ENCODE measurements at regions not wholly inside any gene's neighbourhood (a gene's known extent, or its start where the extent isn't known, plus 50 kb on each side); places are given as distances from the start of the nearest gene placed in this dataset.

DNA sequence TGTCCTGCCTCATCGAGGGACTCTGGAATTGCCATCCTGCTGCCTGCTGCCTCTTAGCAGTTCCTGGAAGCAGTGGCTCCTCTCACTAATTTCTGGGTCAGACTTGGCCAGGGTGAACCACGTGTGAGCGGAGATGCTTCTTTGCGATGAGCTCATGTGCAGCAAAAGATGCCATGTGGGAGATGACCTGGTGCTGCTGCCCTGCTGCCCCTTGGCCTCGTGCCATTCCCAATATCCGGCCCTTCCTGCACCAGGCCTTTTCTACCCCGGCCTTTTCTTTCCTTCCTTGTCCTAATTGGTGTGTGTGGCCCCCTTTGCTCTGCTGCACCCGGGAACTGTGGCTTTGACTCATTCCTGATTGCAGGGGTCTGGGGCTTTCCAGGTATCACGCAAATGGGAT is 296.9 kb upstream of the HS6ST1 start:
- WGBS, 2 donors (ENCODE audit: low coverage in 1 of 2), result 89 to 93% methylated on average over 5 to 8 of the region's 9 CpGs
- no peaks in the 10 kb centered on the region for H3K4me1 ChIP-seq
- TF ChIP-seq, protein P1, sequence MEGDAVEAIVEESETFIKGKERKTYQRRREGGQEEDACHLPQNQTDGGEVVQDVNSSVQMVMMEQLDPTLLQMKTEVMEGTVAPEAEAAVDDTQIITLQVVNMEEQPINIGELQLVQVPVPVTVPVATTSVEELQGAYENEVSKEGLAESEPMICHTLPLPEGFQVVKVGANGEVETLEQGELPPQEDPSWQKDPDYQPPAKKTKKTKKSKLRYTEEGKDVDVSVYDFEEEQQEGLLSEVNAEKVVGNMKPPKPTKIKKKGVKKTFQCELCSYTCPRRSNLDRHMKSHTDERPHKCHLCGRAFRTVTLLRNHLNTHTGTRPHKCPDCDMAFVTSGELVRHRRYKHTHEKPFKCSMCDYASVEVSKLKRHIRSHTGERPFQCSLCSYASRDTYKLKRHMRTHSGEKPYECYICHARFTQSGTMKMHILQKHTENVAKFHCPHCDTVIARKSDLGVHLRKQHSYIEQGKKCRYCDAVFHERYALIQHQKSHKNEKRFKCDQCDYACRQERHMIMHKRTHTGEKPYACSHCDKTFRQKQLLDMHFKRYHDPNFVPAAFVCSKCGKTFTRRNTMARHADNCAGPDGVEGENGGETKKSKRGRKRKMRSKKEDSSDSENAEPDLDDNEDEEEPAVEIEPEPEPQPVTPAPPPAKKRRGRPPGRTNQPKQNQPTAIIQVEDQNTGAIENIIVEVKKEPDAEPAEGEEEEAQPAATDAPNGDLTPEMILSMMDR (IDR thresholded peaks at IDR 0.05), result no peak
- no peak for TF ChIP-seq POLR2A (IDR thresholded peaks at IDR 0.05)
- no peak for TF ChIP-seq EP300 (IDR thresholded peaks at IDR 0.05)
- no peak for TF ChIP-seq POLR2AphosphoS5 (IDR thresholded peaks at IDR 0.05)
- no peaks in the 10 kb centered on the region for H3K27me3 ChIP-seq
- H3K4me3 ChIP-seq, result no peak overlapping the region
- no peak overlapping the region for H3K27ac ChIP-seq
- ATAC-seq, result no peak
- no peaks in the 10 kb centered on the region for H3K9me3 ChIP-seq
- no peaks in the 10 kb centered on the region for H3K36me3 ChIP-seq

- no peaks in the 10 kb centered on the region for H3K9me3 ChIP-seq
- H3K27me3 ChIP-seq, result no peaks in the 10 kb centered on the region
- H3K4me1 ChIP-seq, result no peaks in the 10 kb centered on the region
- H3K4me3 ChIP-seq, result no peak overlapping the region
- 71 to 82% methylated on average over 2 to 3 of the region's 6 CpGs for WGBS, 2 donors (ENCODE audit: low coverage in 1 of 2)
- no peaks in the 10 kb centered on the region for H3K36me3 ChIP-seq
- TF ChIP-seq, protein P1 (IDR thresholded peaks at IDR 0.05), result no peak
- H3K27ac ChIP-seq, result no peak overlapping the region
- no peak for ATAC-seq
Measured at GRCh38 chr2:128617029-128617590, 298.4 kb upstream of the HS6ST1 start.

DNA sequence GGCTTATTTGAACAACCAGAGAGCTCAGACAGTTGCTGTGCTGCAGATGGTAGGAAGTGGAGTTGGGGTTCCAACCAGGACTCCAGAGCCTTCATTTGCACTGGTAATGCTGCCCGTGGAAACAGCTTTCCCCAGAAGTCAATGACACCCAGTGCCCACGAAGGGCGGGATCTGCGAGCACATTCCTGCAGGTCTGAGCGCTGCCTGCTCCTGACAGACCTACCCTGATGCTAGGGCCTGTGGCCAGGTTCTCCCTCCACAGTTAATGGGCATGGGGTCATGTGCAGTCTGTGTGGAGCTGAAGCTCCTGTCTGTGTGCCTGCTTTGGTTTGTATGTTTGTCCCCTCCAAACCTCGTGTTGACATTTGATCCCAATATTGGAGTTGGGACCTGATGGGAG is 299.0 kb upstream of the HS6ST1 start:
- H3K9me3 ChIP-seq, result no peaks in the 10 kb centered on the region
- no peak overlapping the region for H3K27ac ChIP-seq

DNA sequence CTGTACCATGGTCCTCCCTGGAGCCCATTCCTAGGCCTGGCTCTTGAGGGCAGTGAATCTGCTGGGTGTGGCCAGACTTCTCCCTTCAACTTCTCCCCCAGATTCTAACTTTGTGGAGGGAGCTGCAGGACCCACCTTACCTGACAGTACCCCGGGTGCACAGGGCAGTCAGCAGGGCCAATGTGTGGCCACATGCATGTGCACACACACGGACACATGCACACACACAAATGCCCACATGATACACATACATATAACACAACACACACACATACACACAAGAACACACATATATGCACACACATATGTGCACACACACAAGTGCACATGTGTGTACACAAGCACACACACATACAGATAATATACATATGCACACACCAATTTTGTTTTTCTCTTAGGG is 300.0 kb upstream of the HS6ST1 start:
- no peak overlapping the region for H3K4me3 ChIP-seq
- no peak for ATAC-seq
- TF ChIP-seq EP300 (IDR thresholded peaks at IDR 0.05), result no peak
- H3K27ac ChIP-seq, result no peak overlapping the region
- H3K4me1 ChIP-seq, result no peaks in the 10 kb centered on the region
- WGBS, 2 donors (ENCODE audit: low coverage in 1 of 2), result 100% methylated on average over 1 of the region's 2 CpGs; no CpG with 5 or more reads in 1 of the 2 donors
- no peaks in the 10 kb centered on the region for H3K9me3 ChIP-seq
- H3K27me3 ChIP-seq, result no peaks in the 10 kb centered on the region
- H3K36me3 ChIP-seq, result no peaks in the 10 kb centered on the region

More for the DNA sequence above, 299.0 kb upstream of the HS6ST1 start:
- no CpG with 5 or more reads among the region's 6 CpGs for WGBS, 2 donors (ENCODE audit: low coverage in 1 of 2)
- H3K36me3 ChIP-seq, result no peaks in the 10 kb centered on the region
- H3K4me1 ChIP-seq, result no peaks in the 10 kb centered on the region
- H3K4me3 ChIP-seq, result no peak overlapping the region
- H3K27me3 ChIP-seq, result no peaks in the 10 kb centered on the region
- TF ChIP-seq POLR2AphosphoS5 (IDR thresholded peaks at IDR 0.05), result no peak
- TF ChIP-seq, protein P1 (IDR thresholded peaks at IDR 0.05), result no peak
- no peak for TF ChIP-seq POLR2A (IDR thresholded peaks at IDR 0.05)
- no peak for ATAC-seq

DNA sequence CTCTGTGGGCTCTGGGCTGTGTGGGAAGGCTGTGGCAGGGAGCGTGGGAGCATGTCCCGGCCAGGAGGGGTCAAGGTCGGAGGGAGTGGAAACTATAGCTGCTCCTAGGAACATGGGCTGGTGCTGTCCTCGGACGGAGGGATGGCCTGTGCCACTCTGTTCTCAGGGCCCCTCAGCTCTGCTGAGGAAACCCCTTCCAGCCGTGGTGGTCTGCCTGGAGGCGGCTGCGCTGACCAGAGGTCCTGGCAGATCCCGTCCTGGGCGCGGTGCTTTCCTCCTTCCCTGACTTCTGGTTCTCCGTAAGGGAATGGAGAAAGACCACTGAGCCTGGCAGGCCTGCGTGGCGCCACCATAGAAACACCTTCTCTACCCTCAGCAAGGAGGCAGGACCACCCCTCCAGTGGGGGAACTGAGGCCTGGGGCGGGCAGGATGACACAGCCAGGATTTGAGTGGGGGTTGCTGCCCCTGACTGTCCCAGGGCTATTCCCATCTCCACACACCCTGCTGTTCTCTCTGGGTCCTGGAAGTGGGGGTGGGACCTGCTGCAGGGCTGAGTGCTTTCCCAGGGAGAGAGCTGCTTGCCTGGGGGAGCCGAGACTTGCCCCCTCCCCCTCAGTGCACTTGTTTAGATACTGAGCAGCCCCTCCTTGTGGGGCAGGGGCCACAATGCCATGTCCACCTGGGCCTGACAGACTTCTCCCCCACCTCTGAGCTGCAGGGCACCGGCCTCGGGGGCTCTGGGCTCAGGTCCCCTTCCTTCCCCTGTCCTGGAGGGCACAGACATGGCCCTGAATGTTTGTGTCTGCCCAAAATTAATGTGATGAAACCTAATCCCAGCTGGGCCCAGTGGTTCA is 301.0 kb upstream of the HS6ST1 start:
- H3K4me3 ChIP-seq, result no peak overlapping the region
- no peak for ATAC-seq
- TF ChIP-seq POLR2A (IDR thresholded peaks at IDR 0.05) (no peak), EP300 (IDR thresholded peaks at IDR 0.05) (no peak), POLR2AphosphoS5 (IDR thresholded peaks at IDR 0.05) (no peak)
- TF ChIP-seq, protein P1 (IDR thresholded peaks at IDR 0.05), result no peak
- no peaks in the 10 kb centered on the region for H3K9me3 ChIP-seq
- no peak overlapping the region for H3K27ac ChIP-seq
- WGBS, 2 donors (ENCODE audit: low coverage in 1 of 2), result no CpG with 5 or more reads among the region's 18 CpGs
- H3K4me1 ChIP-seq, result no peaks in the 10 kb centered on the region
- no peaks in the 10 kb centered on the region for H3K36me3 ChIP-seq
- H3K27me3 ChIP-seq, result no peaks in the 10 kb centered on the region

All from gastroesophageal sphincter (tissue), 4 donors.